HG02610 (cell line): ENCODE measurements at regions not wholly inside any gene's neighbourhood (a gene's known extent, or its start where the extent isn't known, plus 50 kb on each side); places are given as distances from the start of the nearest gene placed in this dataset.
"Not testable (repeated sequence)": the region's sequence is repeated elsewhere in the genome, so short reads cannot be mapped to it uniquely, and the experiment has no call there.

Source experiments
- ATAC-seq: cut with Tn5 transposase; IDR thresholded peaks from one replicate; pipeline ENCODE4 v1.9.1; 2021; ENCODE audit warnings: mild to moderate bottlenecking, moderate library complexity; ENCODE audit not compliant: unreplicated experiment

GRCh38 chr12:83870921-83871599 is 1041.5 kb downstream of the SLC6A15 start:
- ATAC-seq = not testable (repeated sequence)

- ATAC-seq = no peak
These were observed 1046.1 kb downstream of the SLC6A15 start for GRCh38 chr12:83866477-83866876.

- ATAC-seq = no peak
These were observed 1047.2 kb downstream of the SLC6A15 start for GRCh38 chr12:83865431-83865830.

GRCh38 chr12:83864054-83864453 is 1048.5 kb downstream of the SLC6A15 start:
- no peak for ATAC-seq

- no peak for ATAC-seq
These were observed 1053.6 kb downstream of the SLC6A15 start for GRCh38 chr12:83859021-83859420.

- no peak for ATAC-seq
These were observed 1055.8 kb downstream of the SLC6A15 start for GRCh38 chr12:83856803-83857202.

- ATAC-seq = no peak
These were observed 1062.1 kb downstream of the SLC6A15 start for GRCh38 chr12:83850531-83850930.

GRCh38 chr12:83848702-83849101 is 1063.9 kb downstream of the SLC6A15 start:
- no peak for ATAC-seq

- no peak for ATAC-seq
These were observed 1069.1 kb downstream of the SLC6A15 start for GRCh38 chr12:83843541-83843940.

GRCh38 chr12:83841620-83842019 is 1071.0 kb downstream of the SLC6A15 start:
- ATAC-seq = peak; percentile 71

GRCh38 chr12:83827860-83828259 is 1084.7 kb downstream of the SLC6A15 start:
- no peak for ATAC-seq

- ATAC-seq = no peak
These were observed 1085.4 kb downstream of the SLC6A15 start for GRCh38 chr12:83827193-83827592.

- peak; percentile 92 for ATAC-seq
These were observed 1086.5 kb downstream of the SLC6A15 start for GRCh38 chr12:83826112-83826511.

- peak; percentile 76 for ATAC-seq
These were observed 1089.1 kb downstream of the SLC6A15 start for GRCh38 chr12:83823386-83824045.

- no peak for ATAC-seq
These were observed 1090.6 kb downstream of the SLC6A15 start for GRCh38 chr12:83821967-83822366.

GRCh38 chr12:83818881-83819280 is 1093.7 kb downstream of the SLC6A15 start:
- ATAC-seq = no peak

- ATAC-seq = no peak
These were observed 1094.9 kb downstream of the SLC6A15 start for GRCh38 chr12:83817730-83818129.

- no peak for ATAC-seq
These were observed 1104.0 kb downstream of the SLC6A15 start for GRCh38 chr12:83808591-83808990.

- ATAC-seq = no peak
These were observed 1104.7 kb downstream of the SLC6A15 start for GRCh38 chr12:83807871-83808270.

GRCh38 chr12:83805873-83806272 is 1106.7 kb downstream of the SLC6A15 start:
- ATAC-seq = no peak

GRCh38 chr12:83805156-83805772 is 1107.3 kb downstream of the SLC6A15 start:
- no peak for ATAC-seq

GRCh38 chr12:83801972-83802371 is 1110.6 kb downstream of the SLC6A15 start:
- ATAC-seq = no peak
